Astrocyte (in vitro differentiated cells and primary cell): ENCODE measurements at regions not wholly inside any gene's neighbourhood (a gene's known extent, or its start where the extent isn't known, plus 50 kb on each side); places are given as distances from the start of the nearest gene placed in this dataset.

Experiments used
- EZH2 ChIP-seq: IDR thresholded peaks from 2 replicates; pipeline ENCODE4 v1.6.1; 2012; ENCODE audit warnings: mild to moderate bottlenecking, low read length, inconsistent platforms; ENCODE audit not compliant: insufficient read depth
- TF ChIP-seq, protein P1 (sequence below): IDR thresholded peaks from 2 replicates; pipeline ENCODE4 v1.5.1; 2011; ENCODE audit warnings: low read depth, mild to moderate bottlenecking, inconsistent platforms, low read length, moderate library complexity; ENCODE audit not compliant: insufficient read depth

DNA sequence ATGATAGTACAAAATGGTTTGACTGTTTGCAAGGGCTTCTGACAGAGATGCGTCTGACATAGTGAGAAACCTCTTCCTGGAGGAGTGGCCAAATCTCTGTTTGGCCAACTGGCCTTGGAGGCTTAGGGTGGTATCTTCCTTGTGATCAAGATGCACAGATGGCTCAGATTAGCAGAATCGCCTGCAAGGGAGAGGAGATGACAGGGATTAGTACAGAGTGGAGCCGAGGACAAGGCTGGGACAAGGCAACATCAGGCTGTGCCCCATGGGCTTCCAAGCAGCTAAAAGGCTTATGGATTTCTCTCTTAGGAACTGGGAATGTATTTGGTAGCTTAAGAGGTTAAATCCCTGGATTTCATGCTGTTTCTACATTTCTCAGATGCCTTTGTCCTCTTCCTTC lies 379.1 kb downstream of the SIPA1L2 start:
- TF ChIP-seq, protein P1, sequence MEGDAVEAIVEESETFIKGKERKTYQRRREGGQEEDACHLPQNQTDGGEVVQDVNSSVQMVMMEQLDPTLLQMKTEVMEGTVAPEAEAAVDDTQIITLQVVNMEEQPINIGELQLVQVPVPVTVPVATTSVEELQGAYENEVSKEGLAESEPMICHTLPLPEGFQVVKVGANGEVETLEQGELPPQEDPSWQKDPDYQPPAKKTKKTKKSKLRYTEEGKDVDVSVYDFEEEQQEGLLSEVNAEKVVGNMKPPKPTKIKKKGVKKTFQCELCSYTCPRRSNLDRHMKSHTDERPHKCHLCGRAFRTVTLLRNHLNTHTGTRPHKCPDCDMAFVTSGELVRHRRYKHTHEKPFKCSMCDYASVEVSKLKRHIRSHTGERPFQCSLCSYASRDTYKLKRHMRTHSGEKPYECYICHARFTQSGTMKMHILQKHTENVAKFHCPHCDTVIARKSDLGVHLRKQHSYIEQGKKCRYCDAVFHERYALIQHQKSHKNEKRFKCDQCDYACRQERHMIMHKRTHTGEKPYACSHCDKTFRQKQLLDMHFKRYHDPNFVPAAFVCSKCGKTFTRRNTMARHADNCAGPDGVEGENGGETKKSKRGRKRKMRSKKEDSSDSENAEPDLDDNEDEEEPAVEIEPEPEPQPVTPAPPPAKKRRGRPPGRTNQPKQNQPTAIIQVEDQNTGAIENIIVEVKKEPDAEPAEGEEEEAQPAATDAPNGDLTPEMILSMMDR: no peak
- TF ChIP-seq EZH2: no peak
